DOHH2 (cell line): ENCODE measurements at regions not wholly inside any gene's neighbourhood (a gene's known extent, or its start where the extent isn't known, plus 50 kb on each side); places are given as distances from the start of the nearest gene placed in this dataset.

Experiments used
- EZH2phosphoT487 ChIP-seq: fragments of 200-600 bp; sonication (generic); IDR thresholded peaks from 2 replicates; pipeline ENCODE4 v1.6.1; 2017; ENCODE audit warnings: borderline replicate concordance, mild to moderate bottlenecking, antibody characterized with exemption, low read length, moderate library complexity, mixed read lengths
- TF ChIP-seq, protein P1 (sequence below): fragments of 200-600 bp; sonication (generic); IDR thresholded peaks from one replicate; pipeline ENCODE4 v1.5.1; 2014; ENCODE audit warnings: antibody characterized with exemption, mild to moderate bottlenecking, low read depth, low read length; ENCODE audit not compliant: poor library complexity, severe bottlenecking

DNA sequence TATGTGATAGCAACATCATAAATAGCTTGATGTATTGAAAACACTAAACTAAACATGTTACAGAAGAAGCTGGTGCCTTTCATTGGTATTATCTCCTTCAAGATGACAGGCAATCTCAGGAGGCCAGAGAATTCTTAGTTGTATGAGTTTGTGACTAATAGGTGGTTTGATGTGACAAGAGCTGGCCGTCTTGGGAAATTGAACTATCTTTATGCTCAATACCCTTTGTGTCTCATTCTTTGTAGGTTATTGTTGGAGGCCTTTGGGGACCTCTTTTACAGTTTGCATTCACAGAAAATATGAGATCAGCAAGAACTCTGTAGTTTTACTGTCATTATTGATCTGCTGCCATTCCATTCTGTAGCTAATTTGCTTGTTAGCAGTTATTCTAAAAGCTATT is 659.2 kb upstream of the PITX2 start:
- TF ChIP-seq, protein P1, sequence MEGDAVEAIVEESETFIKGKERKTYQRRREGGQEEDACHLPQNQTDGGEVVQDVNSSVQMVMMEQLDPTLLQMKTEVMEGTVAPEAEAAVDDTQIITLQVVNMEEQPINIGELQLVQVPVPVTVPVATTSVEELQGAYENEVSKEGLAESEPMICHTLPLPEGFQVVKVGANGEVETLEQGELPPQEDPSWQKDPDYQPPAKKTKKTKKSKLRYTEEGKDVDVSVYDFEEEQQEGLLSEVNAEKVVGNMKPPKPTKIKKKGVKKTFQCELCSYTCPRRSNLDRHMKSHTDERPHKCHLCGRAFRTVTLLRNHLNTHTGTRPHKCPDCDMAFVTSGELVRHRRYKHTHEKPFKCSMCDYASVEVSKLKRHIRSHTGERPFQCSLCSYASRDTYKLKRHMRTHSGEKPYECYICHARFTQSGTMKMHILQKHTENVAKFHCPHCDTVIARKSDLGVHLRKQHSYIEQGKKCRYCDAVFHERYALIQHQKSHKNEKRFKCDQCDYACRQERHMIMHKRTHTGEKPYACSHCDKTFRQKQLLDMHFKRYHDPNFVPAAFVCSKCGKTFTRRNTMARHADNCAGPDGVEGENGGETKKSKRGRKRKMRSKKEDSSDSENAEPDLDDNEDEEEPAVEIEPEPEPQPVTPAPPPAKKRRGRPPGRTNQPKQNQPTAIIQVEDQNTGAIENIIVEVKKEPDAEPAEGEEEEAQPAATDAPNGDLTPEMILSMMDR = no peak
- no peak for TF ChIP-seq EZH2phosphoT487
